ENCODE measurements at regions not wholly inside any gene's neighbourhood (a gene's known extent, or its start where the extent isn't known, plus 50 kb on each side); places are given as distances from the start of the nearest gene placed in this dataset.

- no peak for TF ChIP-seq CTCF (IDR thresholded peaks at IDR 0.05; ENCODE audit: low read depth, low read length)
- no peak for TF ChIP-seq EZH2phosphoT487 (IDR thresholded peaks at IDR 0.05; ENCODE audit: low read depth)
- no peaks in the 10 kb centered on the region for H4K20me1 ChIP-seq (ENCODE audit: insufficient read depth, low read length)
- peaks cover 27% of the 10 kb centered on the region for H3K4me1 ChIP-seq (ENCODE audit: low read length)
- no peak overlapping the region for H3K4me2 ChIP-seq (ENCODE audit: low read length)
- H3K4me3 ChIP-seq (ENCODE audit: low read length) = no peak overlapping the region
- no peaks in the 10 kb centered on the region for H3K27me3 ChIP-seq (ENCODE audit: low read depth, low read length)
- no peaks in the 10 kb centered on the region for H3K36me3 ChIP-seq (replicated peaks; ENCODE audit: low read depth, low read length)
- no peak overlapping the region for H3K27ac ChIP-seq (ENCODE audit: low read length)
- H3K9ac ChIP-seq (ENCODE audit: low read length) = no peak overlapping the region
- H3K79me2 ChIP-seq (ENCODE audit: low read length) = no peaks in the 10 kb centered on the region
- no peak overlapping the region for H2AFZ ChIP-seq (ENCODE audit: low read depth, low read length)
- H3K9me3 ChIP-seq (ENCODE audit: insufficient read depth, low read length) = no peaks in the 10 kb centered on the region
Measured at GRCh38 chr5:54643685-54644106, 126.1 kb downstream of the SNX18 start.

DNA sequence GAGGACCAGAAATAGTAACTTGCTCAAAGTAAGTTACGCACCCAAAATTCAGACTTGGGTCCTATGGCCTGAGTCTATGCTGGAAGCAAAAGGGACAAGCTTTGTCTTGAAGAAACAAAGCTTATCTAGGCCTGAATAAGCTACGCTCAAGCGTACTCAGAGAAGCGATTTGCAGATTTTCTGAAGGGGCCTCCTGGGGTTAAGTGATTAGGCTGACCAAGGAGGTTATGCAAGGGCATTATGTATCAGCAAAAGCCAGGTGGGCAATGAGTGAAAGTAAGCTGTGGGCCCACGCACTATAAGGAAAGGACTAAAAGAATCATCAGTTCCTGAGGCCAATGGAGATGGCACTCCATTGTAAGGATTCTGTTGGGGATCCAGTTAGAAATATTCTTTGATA is 122.1 kb downstream of the SNX18 start:
- H3K27ac ChIP-seq (ENCODE audit: low read length) = no peak overlapping the region
- no peaks in the 10 kb centered on the region for H3K27me3 ChIP-seq (ENCODE audit: low read depth, low read length)
- no peak for TF ChIP-seq EZH2phosphoT487 (IDR thresholded peaks at IDR 0.05; ENCODE audit: low read depth)
- no peak for TF ChIP-seq CTCF (IDR thresholded peaks at IDR 0.05; ENCODE audit: low read depth, low read length)
- H3K36me3 ChIP-seq (replicated peaks; ENCODE audit: low read depth, low read length) = no peaks in the 10 kb centered on the region
- H3K4me2 ChIP-seq (ENCODE audit: low read length) = no peak overlapping the region
- H3K9ac ChIP-seq (ENCODE audit: low read length) = no peak overlapping the region
- H3K9me3 ChIP-seq (ENCODE audit: insufficient read depth, low read length) = no peaks in the 10 kb centered on the region
- no peak overlapping the region for H2AFZ ChIP-seq (ENCODE audit: low read depth, low read length)
- H3K79me2 ChIP-seq (ENCODE audit: low read length) = no peaks in the 10 kb centered on the region
- H4K20me1 ChIP-seq (ENCODE audit: insufficient read depth, low read length) = no peaks in the 10 kb centered on the region
- no peaks in the 10 kb centered on the region for H3K4me1 ChIP-seq (ENCODE audit: low read length)
- no peak overlapping the region for H3K4me3 ChIP-seq (ENCODE audit: low read length)

GRCh38 chr5:54638106-54638505 is 120.5 kb downstream of the SNX18 start:
- Histone ChIP-seq H3K79me2 (ENCODE audit: low read length) (no peaks in the 10 kb centered on the region), H3K9me3 (ENCODE audit: insufficient read depth, low read length) (no peaks in the 10 kb centered on the region), H3K9ac (ENCODE audit: low read length) (no peak overlapping the region), H3K4me3 (ENCODE audit: low read length) (no peak overlapping the region), H4K20me1 (ENCODE audit: insufficient read depth, low read length) (no peaks in the 10 kb centered on the region), H3K4me2 (ENCODE audit: low read length) (no peak overlapping the region), H3K27ac (ENCODE audit: low read length) (no peak overlapping the region), H3K4me1 (ENCODE audit: low read length) (no peaks in the 10 kb centered on the region), H3K27me3 (ENCODE audit: low read depth, low read length) (no peaks in the 10 kb centered on the region), H2AFZ (ENCODE audit: low read depth, low read length) (no peak overlapping the region), H3K36me3 (replicated peaks; ENCODE audit: low read depth, low read length) (no peaks in the 10 kb centered on the region)
- no peak for TF ChIP-seq EZH2phosphoT487 (IDR thresholded peaks at IDR 0.05; ENCODE audit: low read depth)

- Histone ChIP-seq H3K4me1 (ENCODE audit: low read length) (no peaks in the 10 kb centered on the region), H3K9ac (ENCODE audit: low read length) (no peak overlapping the region), H3K4me2 (ENCODE audit: low read length) (no peak overlapping the region), H3K36me3 (replicated peaks; ENCODE audit: low read depth, low read length) (no peaks in the 10 kb centered on the region), H3K79me2 (ENCODE audit: low read length) (no peaks in the 10 kb centered on the region), H4K20me1 (ENCODE audit: insufficient read depth, low read length) (no peaks in the 10 kb centered on the region), H2AFZ (ENCODE audit: low read depth, low read length) (no peak overlapping the region), H3K27me3 (ENCODE audit: low read depth, low read length) (no peaks in the 10 kb centered on the region), H3K9me3 (ENCODE audit: insufficient read depth, low read length) (no peaks in the 10 kb centered on the region), H3K4me3 (ENCODE audit: low read length) (no peak overlapping the region), H3K27ac (ENCODE audit: low read length) (no peak overlapping the region)
- TF ChIP-seq CTCF (IDR thresholded peaks at IDR 0.05; ENCODE audit: low read depth, low read length) = no peak
- no peak for TF ChIP-seq EZH2phosphoT487 (IDR thresholded peaks at IDR 0.05; ENCODE audit: low read depth)
Measured at GRCh38 chr5:54637654-54638053, 120.1 kb downstream of the SNX18 start.

GRCh38 chr5:54634089-54634488 is 116.5 kb downstream of the SNX18 start:
- Histone ChIP-seq H3K4me3 (ENCODE audit: low read length) (no peak overlapping the region), H2AFZ (ENCODE audit: low read depth, low read length) (no peak overlapping the region), H4K20me1 (ENCODE audit: insufficient read depth, low read length) (no peaks in the 10 kb centered on the region), H3K9ac (ENCODE audit: low read length) (no peak overlapping the region), H3K27me3 (ENCODE audit: low read depth, low read length) (no peaks in the 10 kb centered on the region), H3K4me2 (ENCODE audit: low read length) (no peak overlapping the region), H3K4me1 (ENCODE audit: low read length) (peaks cover 5% of the 10 kb centered on the region; the same call in 1 of the 2 replicates), H3K27ac (ENCODE audit: low read length) (no peak overlapping the region), H3K9me3 (ENCODE audit: insufficient read depth, low read length) (no peaks in the 10 kb centered on the region), H3K79me2 (ENCODE audit: low read length) (no peaks in the 10 kb centered on the region), H3K36me3 (replicated peaks; ENCODE audit: low read depth, low read length) (no peaks in the 10 kb centered on the region)
- no peak for TF ChIP-seq EZH2phosphoT487 (IDR thresholded peaks at IDR 0.05; ENCODE audit: low read depth)
- no peak for TF ChIP-seq CTCF (IDR thresholded peaks at IDR 0.05; ENCODE audit: low read depth, low read length)

Measured in OCI-LY3 (cell line).